ENCODE measurements at regions not wholly inside any gene's neighbourhood (a gene's known extent, or its start where the extent isn't known, plus 50 kb on each side); places are given as distances from the start of the nearest gene placed in this dataset.

DNA sequence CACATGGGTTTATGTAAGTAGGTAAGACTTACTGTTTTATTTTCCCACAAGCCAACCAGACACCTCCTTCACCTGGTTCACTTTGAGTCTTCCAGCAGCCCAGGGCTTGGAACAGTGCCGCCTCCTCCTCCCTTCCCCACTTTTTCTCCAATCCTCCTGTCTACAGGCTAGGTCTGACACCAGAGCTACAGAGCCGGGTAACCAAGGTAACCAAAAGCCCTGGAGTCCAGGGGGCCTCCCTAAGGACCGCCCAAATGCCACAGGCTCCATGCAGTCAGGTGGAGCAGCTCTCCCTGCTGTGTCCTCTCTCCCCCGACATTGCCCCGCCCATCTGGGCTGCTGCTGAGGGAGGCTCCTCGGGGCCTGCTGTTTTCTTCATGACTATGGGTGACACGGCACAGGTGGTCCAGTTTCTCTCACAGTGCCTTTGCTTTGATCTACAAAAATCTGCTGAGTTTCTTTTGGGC, 138.0 kb upstream of the EFNA5 start:
- intact Hi-C loops (cut with DNase I), result no loop called here
- ATAC-seq (no peak), DNase-seq (no peak)

DNA sequence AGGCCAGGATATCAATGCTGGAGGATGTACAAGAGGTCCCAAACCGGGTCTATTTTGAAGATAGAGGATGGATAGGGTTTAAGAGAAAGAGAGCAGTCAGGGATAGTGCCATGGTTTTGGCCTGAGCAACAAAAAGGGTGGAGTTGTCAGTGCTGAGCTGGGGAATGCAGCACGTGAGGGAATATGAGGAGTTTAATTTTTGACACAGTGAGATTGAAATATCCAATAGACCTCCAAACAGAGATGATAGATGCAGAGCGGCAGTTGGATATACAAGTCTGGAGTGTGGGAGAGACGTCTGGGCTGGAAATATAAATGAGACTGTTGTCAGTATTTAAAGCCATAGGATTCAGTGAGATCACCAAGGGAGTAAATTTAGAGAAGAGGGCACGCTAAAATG, 136.7 kb upstream of the EFNA5 start:
- ATAC-seq, result no peak
- intact Hi-C loops (cut with DNase I), result no loop called here

DNA sequence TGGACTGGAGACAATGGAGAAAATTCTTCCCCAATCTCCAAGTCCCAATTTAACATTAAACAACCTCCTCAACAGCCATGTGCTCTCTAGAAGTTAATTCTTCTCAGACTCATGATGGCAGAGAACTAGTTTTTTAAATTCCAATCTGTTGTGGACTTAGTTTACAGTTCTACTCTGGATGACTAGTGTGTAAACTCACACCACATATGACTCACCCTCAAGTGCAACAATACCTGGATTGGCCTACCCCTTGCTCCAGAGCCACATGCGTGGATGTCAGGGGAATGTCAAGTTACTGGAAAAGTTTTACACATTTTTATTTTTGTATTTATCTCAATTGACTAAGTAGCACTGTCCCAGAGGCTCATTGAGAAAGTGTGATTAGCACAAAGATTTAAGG, 136.0 kb upstream of the EFNA5 start:
- ATAC-seq, result peak in 1 of 2 donors; percentile 74
- intact Hi-C loops (cut with DNase I), result no loop called here
- no peak for DNase-seq

More for the DNA sequence above, 136.7 kb upstream of the EFNA5 start:
- DNase-seq, result no peak

DNA sequence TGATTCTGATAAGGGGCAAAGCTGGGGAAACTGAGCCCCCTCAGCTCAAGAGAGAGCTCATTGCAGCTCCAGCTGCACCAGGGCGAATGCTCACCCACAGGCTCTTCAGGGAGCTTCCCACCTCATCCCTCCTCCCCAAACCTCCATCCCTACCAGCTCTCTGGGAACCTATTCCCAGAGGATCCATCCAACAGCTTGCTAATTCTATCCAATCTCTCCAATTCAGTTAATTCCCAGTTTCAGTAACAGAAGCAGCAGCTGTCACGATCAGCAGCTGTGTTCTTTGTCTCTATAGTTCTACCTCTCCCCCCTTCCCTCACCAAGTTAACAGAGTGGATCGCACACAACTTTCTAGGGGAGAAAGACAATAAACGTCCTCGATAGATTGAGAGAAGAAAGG, 135.5 kb upstream of the EFNA5 start:
- intact Hi-C loops (cut with DNase I), result no loop called here
- no peak for DNase-seq
- no peak for ATAC-seq

DNA sequence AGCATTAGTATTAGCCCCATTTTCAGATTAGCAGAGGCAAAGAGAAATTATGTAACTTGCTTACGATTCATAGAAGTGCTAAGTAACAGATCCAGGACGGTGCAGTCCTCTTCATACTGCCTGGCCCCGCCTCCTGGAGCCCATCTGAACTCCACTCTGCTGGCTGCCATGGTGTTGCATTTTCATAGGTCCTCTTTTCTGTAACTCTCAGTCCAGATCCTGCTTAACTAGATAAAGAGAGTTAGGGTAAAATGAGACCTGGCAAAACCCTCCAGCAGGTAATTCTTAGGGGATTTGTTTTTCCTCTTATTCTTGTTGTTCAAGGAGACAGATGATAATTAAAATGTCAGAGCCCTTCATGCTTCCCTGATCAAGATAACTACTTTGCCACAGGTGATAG, 135.1 kb upstream of the EFNA5 start:
- ATAC-seq, result no peak
- intact Hi-C loops (cut with DNase I), result no loop called here
- no peak for DNase-seq

DNA sequence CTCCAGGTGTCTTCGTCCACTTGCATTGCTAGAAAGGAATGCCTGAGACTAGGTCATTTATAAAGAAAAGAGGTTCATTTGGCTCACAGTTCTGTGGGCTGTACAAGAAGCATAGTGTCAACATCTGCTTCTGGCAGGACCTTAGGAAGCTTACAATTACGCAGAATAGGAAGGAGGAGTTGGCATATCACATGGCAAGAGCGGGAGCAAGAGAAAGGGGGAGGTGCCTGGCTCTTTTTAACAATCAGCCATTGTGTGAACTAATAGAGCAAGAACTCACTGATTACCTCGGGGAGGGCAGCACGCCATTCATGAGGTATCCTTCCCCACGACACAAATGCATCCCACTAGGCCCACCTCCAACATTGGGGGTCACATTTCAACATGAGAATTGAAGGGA, 134.4 kb upstream of the EFNA5 start:
- no peak for DNase-seq
- ATAC-seq, result no peak
- intact Hi-C loops (cut with DNase I), result no loop called here

DNA sequence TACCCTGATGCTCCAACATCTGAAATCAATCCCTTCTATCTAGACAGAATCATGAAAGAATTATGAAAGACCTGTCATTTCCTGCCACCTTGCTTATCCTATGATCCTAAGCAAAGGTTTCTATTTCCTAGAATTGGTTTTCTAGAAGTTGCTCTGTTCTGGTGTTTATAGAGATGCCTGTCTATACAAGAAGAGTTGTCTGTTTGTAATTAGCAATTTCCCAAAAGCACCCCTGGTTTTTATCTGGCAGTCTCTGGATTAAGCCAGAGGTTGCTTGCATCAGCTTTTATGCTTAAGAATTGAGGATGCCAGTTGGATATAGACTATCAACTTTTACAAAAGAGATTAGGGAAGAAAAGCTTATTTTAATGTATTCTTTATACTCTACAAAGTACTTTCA, 133.0 kb upstream of the EFNA5 start:
- no peak for ATAC-seq
- no peak for DNase-seq
- intact Hi-C loops (cut with DNase I), result no loop called here

DNA sequence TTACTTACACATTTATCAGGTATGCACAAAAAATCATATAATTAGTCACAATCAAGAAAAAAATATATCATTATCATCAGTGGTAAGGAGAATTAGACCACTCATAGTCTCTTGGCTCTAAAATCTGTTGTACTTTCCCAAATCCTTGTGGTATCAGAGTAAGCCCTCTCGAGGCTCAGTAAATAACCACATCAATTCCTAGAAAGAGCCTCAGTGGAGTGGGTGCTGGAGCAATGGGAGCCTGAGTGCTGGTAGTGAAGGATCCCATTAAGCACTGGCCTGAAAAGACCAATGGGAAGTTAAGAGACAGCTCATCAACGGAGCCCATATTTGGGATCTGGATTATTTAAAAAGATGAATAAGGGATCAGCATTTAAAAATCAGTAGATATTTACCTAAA, 130.3 kb upstream of the EFNA5 start:
- intact Hi-C loops (cut with DNase I), result no loop called here
- ATAC-seq (no peak), DNase-seq (no peak)

DNA sequence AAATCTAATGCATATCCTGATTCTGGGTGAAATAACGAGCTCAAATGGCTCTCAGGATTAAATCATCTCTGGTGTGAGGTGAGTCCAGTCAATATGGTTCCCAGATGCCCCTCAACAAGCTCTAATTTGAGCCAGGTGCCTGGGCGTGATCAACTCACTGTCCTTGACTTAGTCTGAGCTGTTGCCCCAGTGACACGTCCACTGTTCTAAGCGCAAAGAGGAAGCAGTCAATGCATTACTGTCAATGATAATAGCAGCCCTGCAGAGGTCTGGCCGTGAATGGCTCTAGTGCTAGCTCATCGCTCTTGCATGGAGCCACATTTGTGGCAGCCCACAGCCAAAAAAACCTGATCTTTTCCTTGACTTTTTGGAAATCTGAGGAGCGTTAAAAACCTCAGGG, 128.6 kb upstream of the EFNA5 start:
- ATAC-seq, result no peak
- no peak for DNase-seq
- intact Hi-C loops (cut with DNase I), result no loop called here

DNA sequence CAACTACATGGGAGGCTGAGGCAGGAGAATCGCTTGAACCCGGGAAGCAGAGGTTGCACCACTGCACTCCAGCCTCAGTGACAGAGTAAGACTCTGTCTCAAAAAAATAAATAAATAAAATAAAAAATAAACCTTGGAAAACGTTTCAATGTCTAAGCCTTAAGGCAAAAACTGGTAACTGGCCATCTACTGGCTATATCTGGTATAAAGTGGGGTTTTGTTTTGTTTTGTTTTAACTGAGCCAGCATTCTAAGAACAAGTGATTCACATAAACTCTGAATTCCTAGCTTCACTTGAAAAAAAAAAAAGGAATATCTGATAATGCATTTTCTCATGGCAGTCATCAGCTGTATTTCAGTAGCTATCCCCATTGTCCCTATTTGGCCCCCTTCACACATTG, 126.1 kb upstream of the EFNA5 start:
- no peak for DNase-seq
- intact Hi-C loops (cut with DNase I), result no loop called here
- no peak for ATAC-seq

DNA sequence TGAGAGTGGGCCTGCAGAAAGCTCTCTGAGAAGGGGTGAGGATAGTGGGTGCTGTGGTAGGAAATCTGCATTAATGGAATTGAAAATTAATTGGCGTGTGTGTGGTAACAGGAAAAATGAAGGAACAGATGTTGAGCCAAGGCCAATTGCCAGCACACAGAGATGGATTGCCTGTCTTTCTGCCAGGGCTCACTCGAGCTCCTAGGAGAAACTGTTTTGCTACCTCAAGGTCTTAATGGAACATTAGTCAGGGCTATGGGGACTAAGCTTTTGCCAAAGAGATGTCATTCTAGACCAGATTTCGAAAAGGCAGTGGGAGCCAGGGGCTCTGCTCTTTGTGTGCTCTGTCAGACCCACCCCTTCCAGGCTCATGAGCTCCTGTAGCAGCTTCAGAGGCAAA, 124.0 kb upstream of the EFNA5 start:
- ATAC-seq (no peak), DNase-seq (no peak)
- intact Hi-C loops (cut with DNase I), result no loop called here

DNA sequence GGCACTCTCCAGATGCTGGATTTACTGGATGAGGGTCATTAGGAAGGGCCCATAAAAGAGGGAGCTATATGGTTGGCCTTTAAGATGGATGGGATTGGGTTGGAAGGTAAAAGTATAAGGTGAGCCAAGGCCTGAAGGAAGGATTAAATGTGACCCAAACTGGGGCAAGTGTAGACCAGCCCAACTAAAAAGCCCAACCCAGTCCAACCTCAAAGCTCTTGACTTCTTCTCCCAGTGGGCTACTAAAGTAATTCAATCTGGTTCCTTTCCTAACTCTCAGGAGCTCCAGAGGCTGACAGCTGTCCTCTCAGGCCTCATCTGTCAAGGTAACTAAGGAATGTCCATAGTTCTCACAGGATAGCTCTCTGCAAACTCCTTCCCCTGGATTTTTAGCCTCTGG, 122.2 kb upstream of the EFNA5 start:
- ATAC-seq (no peak), DNase-seq (no peak)
- intact Hi-C loops (cut with DNase I), result no loop called here

DNA sequence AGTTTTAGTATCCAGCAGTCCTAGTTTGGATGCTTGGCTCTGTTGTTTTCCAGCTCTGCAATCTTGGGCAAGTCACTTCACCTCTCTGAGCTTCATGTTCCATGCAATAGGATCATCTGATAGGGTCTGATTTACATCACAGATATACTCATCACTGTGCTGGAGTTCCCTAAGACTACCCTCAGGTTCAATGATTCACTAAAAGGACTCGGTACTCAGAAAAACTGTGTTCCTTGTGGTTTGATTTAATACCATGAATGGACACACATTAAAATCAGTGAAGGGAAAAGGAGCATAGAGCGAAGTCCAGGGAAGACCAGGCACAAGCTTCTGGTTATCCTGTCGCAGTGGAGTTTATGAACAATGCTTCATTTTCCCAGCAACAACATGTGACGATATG, 119.9 kb upstream of the EFNA5 start:
- DNase-seq (no peak), ATAC-seq (no peak)
- intact Hi-C loops (cut with DNase I), result no loop called here

DNA sequence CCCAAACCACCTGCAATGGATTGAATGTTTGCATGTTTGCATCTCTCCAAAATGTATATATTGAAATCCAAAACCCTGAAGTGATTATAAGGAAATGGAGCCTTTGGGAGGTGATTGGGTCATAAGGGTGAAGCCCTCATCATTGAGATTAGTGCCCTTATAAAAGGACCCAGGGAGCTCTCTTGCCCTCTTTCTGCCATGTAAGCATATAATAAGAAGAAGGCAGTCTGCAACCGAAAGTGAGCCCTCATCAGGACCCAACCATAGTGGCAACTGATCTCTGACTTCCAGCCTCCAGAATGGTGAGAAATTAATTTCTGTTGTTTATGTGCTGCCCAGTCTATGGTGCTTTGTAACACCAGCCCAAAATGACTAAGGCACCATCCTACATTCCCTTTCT, 115.7 kb upstream of the EFNA5 start:
- intact Hi-C loops (cut with DNase I), result no loop called here
- no peak for DNase-seq
- ATAC-seq, result no peak

DNA sequence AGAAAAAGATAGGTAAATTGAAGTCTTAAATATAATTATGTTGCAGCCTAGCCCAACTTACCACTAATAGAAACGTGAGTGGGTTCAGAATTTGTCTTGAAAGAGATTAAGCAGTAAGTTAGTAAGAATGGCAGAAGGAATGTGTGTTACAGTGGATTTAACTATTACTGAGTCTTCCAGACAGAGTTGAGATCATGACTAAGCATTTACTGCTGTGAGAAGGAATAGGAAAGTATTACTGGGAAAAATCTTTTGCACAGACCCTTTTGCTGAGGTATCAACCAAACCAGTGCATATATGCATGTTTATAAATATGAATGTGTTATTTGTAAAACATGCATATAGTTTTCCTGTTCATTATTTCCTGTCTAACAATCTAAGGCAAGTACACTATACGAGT, 112.8 kb upstream of the EFNA5 start:
- no peak for ATAC-seq
- intact Hi-C loops (cut with DNase I), result no loop called here
- no peak for DNase-seq

DNA sequence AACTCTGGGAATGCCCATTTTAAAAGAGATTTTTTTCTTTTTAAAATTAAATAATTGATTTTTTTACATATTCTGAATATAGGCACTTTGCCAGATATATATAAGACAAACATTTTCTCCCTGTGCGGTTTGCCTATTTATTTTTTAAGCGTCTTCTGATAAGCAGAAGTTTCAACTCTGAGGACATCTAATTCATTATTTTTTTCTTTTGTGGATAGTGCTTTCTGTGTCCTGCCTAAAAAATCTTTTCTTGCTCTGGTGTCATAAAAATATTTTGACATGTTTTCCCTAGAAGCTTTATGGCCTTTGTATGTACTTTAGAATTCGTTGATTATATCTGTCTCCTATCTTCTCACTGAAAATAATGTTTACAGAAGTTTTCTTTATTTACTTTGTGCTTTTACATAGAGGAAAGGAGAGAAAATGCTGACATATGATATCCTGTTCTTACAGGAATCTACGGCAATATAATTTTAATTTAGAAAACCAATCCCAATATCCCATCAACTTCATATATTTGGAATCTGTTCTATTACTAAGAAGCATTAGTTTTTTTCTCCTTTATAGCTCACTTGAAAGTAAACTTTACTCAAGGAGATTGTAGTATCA, 111.9 kb upstream of the EFNA5 start:
- DNase-seq, result no peak
- no peak for ATAC-seq
- intact Hi-C loops (cut with DNase I), result no loop called here

DNA sequence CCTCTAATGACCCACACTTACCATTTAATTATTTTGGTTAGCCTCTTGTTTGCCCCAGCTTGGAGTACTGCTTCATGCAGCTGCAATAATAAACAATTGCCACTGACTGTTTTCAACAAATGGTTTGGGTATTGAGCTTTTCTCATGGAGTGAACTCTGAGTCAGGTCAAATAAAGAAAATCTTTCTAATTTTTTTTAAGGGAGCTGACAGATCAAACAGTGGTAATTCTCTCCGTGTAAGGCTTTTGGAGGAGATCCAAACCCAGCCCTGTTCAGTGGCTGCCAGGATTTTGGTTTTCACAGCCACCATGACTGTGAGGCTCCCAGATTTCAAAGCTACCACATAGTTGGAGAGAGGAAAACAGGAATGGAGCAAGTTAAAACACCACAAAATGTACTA, 110.7 kb upstream of the EFNA5 start:
- DNase-seq (no peak), ATAC-seq (no peak)
- intact Hi-C loops (cut with DNase I), result no loop called here

DNA sequence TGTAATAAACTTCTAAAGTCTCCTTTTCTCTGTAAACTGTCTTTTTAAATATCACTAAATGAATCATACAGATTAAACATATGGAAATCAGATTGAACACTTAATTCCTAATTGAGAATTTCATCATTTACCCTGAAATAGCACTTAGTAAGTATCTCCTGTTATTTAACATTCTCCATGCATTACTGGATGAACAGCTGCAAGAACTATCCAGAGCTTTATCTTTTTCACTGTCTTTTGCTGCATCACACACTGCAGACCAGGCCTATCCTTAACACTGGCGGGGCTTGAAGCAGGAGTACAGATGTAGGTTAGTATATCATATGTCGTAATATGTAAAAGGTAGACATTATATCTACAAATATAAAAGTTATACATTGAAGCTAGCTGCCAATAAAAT, 108.7 kb upstream of the EFNA5 start:
- DNase-seq, result no peak
- intact Hi-C loops (cut with DNase I), result no loop called here
- ATAC-seq, result no peak

DNA sequence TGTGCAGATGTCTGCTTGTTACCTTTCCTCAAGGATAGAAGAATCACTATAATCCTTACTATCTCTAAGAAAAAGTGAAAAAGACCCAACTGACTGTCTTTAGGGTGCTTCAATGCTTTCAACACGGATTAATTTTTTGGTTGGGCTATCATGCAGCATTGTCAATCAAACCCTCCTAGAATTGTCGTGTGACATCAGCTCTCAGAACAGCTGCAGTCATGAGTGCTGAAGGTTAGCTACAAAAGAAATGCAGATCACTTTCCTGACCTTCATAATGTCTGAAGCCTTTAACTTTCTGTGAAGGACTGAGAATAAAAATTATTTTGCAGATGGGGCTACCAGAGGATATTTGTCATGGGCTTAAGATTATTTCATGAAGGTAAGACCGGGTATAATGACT, 107.9 kb upstream of the EFNA5 start:
- DNase-seq (no peak), ATAC-seq (no peak)
- intact Hi-C loops (cut with DNase I), result no loop called here

DNA sequence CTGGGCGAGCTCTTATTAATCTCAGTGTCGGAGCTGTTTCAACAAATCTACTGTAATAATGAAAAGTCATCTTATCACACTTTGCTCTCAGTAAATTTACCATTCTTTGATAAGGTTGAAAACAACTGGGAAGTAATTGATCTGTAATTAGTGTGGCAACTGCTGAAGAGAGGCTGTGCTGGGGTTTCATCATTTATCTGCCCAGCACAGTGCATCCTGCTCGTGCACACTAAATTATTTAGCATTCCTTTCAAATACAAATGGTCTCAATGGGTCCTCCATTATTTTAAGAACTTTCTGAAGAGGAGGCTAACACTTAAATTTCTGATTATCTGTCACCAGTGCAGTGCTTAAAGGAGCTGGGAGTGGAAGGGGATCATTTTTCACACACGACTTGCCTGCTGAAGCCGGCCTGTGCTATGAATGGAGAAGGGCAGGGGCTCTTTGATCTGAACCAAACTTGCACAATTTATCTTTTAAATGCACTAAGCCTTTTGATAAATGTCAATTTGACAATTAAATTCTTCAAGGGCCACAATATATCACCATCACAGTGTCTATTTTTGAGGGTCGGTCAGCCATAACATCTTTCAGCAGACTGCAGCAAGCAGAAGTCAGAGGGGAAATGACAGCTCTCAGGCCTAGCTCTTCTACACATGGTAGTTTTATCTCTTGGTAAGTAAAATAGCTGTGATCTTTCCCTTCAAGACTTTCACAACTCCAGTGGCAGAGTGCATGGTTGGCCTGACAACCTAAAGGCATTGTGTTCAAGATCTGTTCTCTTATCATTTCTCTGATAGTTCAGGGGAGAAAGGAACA, 106.4 kb upstream of the EFNA5 start:
- DNase-seq, result no peak
- intact Hi-C loops (cut with DNase I), result no loop called here
- no peak for ATAC-seq

DNA sequence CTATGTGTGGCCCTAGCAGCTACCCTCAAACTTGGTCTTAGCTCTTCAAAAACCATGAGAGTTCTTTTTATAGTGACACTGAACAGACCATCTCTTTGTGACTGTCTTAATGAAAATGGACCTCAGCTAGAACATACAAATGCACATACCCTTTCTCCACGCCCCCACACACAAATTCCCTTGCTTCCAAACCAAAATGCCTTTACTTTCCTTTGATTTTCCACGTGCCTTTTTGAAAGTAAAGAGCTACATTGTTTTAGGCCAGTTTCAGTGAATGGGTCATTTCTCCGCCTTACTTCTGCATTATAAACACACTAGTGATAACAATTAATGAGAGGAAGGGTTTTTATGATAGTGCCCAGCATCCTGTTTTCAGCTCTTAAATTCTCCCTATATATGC, 105.8 kb upstream of the EFNA5 start:
- DNase-seq (no peak), ATAC-seq (no peak)
- intact Hi-C loops (cut with DNase I), result no loop called here
